HG02943 (cell line): ENCODE measurements at regions not wholly inside any gene's neighbourhood (a gene's known extent, or its start where the extent isn't known, plus 50 kb on each side); places are given as distances from the start of the nearest gene placed in this dataset.

Experiments
- ATAC-seq: cut with Tn5 transposase; IDR thresholded peaks from one replicate; pipeline ENCODE4 v1.9.1; 2021; ENCODE audit warnings: mild to moderate bottlenecking, low read depth, moderate library complexity; ENCODE audit not compliant: unreplicated experiment

- ATAC-seq = no peak
Observed at GRCh38 chr1:168913711-168914463, 184.9 kb upstream of the DPT start.

- ATAC-seq = no peak
Observed at GRCh38 chr1:168917309-168917708, 188.3 kb upstream of the DPT start.

- no peak for ATAC-seq
Observed at GRCh38 chr1:168917796-168918195, 188.7 kb upstream of the ATP1B1 start.

- ATAC-seq = no peak
Observed at GRCh38 chr1:168918860-168919741, 187.4 kb upstream of the ATP1B1 start.

- ATAC-seq = no peak
Observed at GRCh38 chr1:168920456-168921094, 185.9 kb upstream of the ATP1B1 start.

- ATAC-seq = no peak
Observed at GRCh38 chr1:168921629-168922028, 184.9 kb upstream of the ATP1B1 start.

GRCh38 chr1:168923521-168924136, 182.9 kb upstream of the ATP1B1 start:
- no peak for ATAC-seq

- no peak for ATAC-seq
Observed at GRCh38 chr1:168924976-168925375, 181.5 kb upstream of the ATP1B1 start.

- ATAC-seq = no peak
Observed at GRCh38 chr1:168926236-168926635, 180.3 kb upstream of the ATP1B1 start.

GRCh38 chr1:168932539-168932938, 174.0 kb upstream of the ATP1B1 start:
- ATAC-seq = no peak

GRCh38 chr1:168933141-168933805, 173.2 kb upstream of the ATP1B1 start:
- no peak for ATAC-seq

- ATAC-seq = no peak
Observed at GRCh38 chr1:168939110-168939946, 167.2 kb upstream of the ATP1B1 start.

GRCh38 chr1:168939947-168940223, 166.6 kb upstream of the ATP1B1 start:
- no peak for ATAC-seq

GRCh38 chr1:168941640-168942039, 164.8 kb upstream of the ATP1B1 start:
- ATAC-seq = no peak

GRCh38 chr1:168942165-168942564, 164.3 kb upstream of the ATP1B1 start:
- ATAC-seq = no peak

- no peak for ATAC-seq
Observed at GRCh38 chr1:168945870-168946269, 160.6 kb upstream of the ATP1B1 start.

- ATAC-seq = no peak
Observed at GRCh38 chr1:168947041-168947440, 159.4 kb upstream of the ATP1B1 start.

GRCh38 chr1:168949672-168950071, 156.8 kb upstream of the ATP1B1 start:
- ATAC-seq = no peak

GRCh38 chr1:168957818-168958217, 148.7 kb upstream of the ATP1B1 start:
- no peak for ATAC-seq
